Sigmoid colon (tissue), 4 donors: ENCODE measurements at regions not wholly inside any gene's neighbourhood (a gene's known extent, or its start where the extent isn't known, plus 50 kb on each side); places are given as distances from the start of the nearest gene placed in this dataset.

Source experiments
- POLR2A ChIP-seq, 2 donors: fragments of 450-650 bp; IDR thresholded peaks; one replicate each; pipeline ENCODE4 v1.6.1; 2016; ENCODE audit warnings: antibody characterized with exemption in 2 of 2, mild to moderate bottlenecking in 2 of 2, moderate library complexity in 2 of 2
- POLR2AphosphoS5 ChIP-seq, 4 donors: sonication (generic); formaldehyde crosslinking; IDR thresholded peaks; one replicate each; pipeline ENCODE4 v1.6.1; 2017; ENCODE audit warnings: antibody characterized with exemption in 4 of 4
- TF ChIP-seq, protein P1 (sequence below), 4 experiments: fragments of 450-650 bp in 3 of 4; fragments of 200-600 bp in 1 of 4; IDR thresholded peaks; one replicate each; pipeline ENCODE4 v1.5.1; 2016 to 2019; ENCODE audit warnings: antibody characterized with exemption in 4 of 4, mild to moderate bottlenecking in 3 of 4, moderate library complexity in 2 of 4

DNA sequence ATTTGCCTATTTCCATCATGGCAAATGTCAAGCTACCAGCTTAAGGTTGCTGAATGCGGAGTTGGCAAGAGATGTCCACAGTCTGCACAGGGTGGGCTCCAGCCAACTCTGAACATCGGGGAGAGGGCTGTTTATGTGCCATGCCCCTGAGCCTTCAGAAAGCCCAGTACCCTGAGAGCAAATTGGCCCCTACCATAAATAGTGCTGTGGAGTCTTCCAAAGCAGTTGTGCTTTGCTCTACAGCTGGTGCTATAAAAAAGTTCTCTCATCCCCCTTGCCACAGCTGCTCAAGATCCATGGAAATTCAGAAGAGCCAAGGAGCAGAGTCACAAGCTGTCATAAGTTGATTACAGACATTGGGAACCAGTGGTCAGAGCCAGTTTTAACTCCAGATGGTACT, 85.6 kb upstream of the CLDN14 start:
- TF ChIP-seq POLR2A (IDR thresholded peaks at IDR 0.05): no peak
- TF ChIP-seq, protein P1, sequence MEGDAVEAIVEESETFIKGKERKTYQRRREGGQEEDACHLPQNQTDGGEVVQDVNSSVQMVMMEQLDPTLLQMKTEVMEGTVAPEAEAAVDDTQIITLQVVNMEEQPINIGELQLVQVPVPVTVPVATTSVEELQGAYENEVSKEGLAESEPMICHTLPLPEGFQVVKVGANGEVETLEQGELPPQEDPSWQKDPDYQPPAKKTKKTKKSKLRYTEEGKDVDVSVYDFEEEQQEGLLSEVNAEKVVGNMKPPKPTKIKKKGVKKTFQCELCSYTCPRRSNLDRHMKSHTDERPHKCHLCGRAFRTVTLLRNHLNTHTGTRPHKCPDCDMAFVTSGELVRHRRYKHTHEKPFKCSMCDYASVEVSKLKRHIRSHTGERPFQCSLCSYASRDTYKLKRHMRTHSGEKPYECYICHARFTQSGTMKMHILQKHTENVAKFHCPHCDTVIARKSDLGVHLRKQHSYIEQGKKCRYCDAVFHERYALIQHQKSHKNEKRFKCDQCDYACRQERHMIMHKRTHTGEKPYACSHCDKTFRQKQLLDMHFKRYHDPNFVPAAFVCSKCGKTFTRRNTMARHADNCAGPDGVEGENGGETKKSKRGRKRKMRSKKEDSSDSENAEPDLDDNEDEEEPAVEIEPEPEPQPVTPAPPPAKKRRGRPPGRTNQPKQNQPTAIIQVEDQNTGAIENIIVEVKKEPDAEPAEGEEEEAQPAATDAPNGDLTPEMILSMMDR (IDR thresholded peaks at IDR 0.05): no peak
- no peak for TF ChIP-seq POLR2AphosphoS5 (IDR thresholded peaks at IDR 0.05)
